ENCODE measurements at regions not wholly inside any gene's neighbourhood (a gene's known extent, or its start where the extent isn't known, plus 50 kb on each side); places are given as distances from the start of the nearest gene placed in this dataset.

- TF ChIP-seq CTCF (IDR thresholded peaks at IDR 0.05): no peak
- TF ChIP-seq POLR2AphosphoS5 (IDR thresholded peaks at IDR 0.05): no peak
- TF ChIP-seq POLR2A (IDR thresholded peaks at IDR 0.05): no peak
These were observed 261.9 kb upstream of the ARID1B start for GRCh38 chr6:156515242-156515641.

Measured in upper lobe of left lung (tissue), 4 donors.